Fibroblast of lung (primary cell): ENCODE measurements at regions not wholly inside any gene's neighbourhood (a gene's known extent, or its start where the extent isn't known, plus 50 kb on each side); places are given as distances from the start of the nearest gene placed in this dataset.

Experiments
- CTCF ChIP-seq, 2 donors: IDR thresholded peaks in 1 of 2; conservative IDR thresholded peaks in 1 of 2; 1 replicate in 1 of 2; 2 replicates in 1 of 2; pipeline ENCODE4 v1.5.1; 2011 to 2012; ENCODE audit warnings: low read length in 2 of 2, control low read depth in 1 of 2, inconsistent platforms in 1 of 2, low read depth in 1 of 2, mild to moderate bottlenecking in 1 of 2
- EZH2 ChIP-seq: IDR thresholded peaks from 2 replicates; pipeline ENCODE4 v1.5.1; 2012; ENCODE audit warnings: low read length, control low read depth, mild to moderate bottlenecking; ENCODE audit errors: missing control alignments

DNA sequence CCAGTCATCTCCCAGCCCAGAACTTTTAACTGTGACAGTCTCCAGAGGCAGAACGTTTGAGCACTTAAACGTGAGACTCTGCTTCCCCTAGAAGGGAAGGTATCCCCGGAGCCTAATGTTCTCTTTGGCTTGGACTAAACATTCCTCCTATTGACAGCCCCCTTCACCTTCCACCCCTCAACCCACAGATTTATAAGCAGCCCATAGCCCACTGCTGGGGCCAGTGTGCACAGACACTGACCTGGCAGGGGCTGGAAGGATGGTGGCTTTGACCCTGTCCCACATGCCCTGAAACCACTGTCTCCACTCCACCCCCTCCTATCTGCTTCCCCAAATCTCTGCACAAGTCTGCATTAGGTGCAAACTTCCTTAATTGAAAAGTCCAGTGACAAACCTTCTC, 715.0 kb upstream of the IGFBP3 start:
- no peak for TF ChIP-seq EZH2
- TF ChIP-seq CTCF (conservative IDR thresholded peaks at IDR 0.05 in 1 of 2, IDR thresholded peaks at IDR 0.05 in 1 of 2; ENCODE audit: low read depth in 1 of 2, low read length in 2 of 2), result no peak
